ENCODE measurements at regions not wholly inside any gene's neighbourhood (a gene's known extent, or its start where the extent isn't known, plus 50 kb on each side); places are given as distances from the start of the nearest gene placed in this dataset.

DNA sequence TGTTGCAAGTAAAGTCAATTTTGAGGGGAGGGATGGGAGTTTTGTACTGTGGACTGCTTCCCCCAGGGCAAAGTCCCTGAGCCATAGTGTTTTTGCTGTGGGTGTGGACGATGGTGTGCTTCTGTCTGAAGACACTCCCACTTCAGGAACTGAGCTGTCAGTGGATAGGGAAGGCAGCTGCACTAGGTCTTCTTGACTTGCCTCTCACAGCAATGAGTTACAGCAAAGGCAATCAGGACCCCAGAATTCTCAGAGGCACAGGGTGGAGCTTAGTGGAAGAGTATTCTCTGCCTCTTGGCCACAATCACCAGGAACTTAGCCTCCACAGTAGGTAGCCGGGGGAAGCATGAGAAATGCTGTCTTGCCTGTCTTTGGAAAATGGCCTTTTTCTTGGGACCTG, 1416.6 kb upstream of the MIR17HG start:
- Histone ChIP-seq H3K27ac (no peak overlapping the region), H3K4me3 (no peak overlapping the region), H3K9ac (ENCODE audit: insufficient read length) (no peak overlapping the region), H3K36me3 (ENCODE audit: insufficient read depth, low read length) (no peaks in the 10 kb centered on the region), H3K9me3 (ENCODE audit: low read depth, low read length) (no peaks in the 10 kb centered on the region)
- no peak for TF ChIP-seq POLR2AphosphoS5 (IDR thresholded peaks at IDR 0.05; ENCODE audit: borderline replicate concordance, low read depth, low read length)
- TF ChIP-seq EZH2 (IDR thresholded peaks at IDR 0.05): no peak
- no peak for TF ChIP-seq FOXP2 (optimal IDR thresholded peaks at IDR 0.05; ENCODE audit: control extremely low read depth, extremely low read length, insufficient read depth)
- no peak for DNase-seq (ENCODE audit: low read depth, low spot score)

DNA sequence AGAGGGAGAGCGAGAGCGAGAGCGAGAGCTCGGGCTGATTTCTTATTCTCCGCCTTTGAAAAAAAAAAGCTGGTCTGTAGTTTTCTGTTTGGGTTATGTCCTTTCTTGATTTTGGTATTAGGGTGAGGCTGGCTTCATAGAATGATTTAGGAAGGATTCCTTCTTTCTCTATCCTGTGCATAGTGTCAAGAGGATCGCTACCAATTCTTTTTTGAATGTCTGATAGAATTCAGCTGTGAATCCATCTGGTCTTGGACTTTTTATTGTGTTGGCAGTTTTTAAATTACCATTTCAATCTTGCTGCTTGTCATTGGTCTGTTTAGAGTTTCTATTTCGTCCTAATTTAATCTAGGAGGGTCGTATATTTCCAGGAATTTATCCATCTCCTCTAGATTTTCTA, 1414.6 kb upstream of the MIR17HG start:
- H3K4me3 ChIP-seq: no peak overlapping the region
- no peak for DNase-seq (ENCODE audit: low read depth, low spot score)
- no peaks in the 10 kb centered on the region for H3K36me3 ChIP-seq (ENCODE audit: insufficient read depth, low read length)
- H3K27ac ChIP-seq: no peak overlapping the region
- no peaks in the 10 kb centered on the region for H3K9me3 ChIP-seq (ENCODE audit: low read depth, low read length)
- no peak overlapping the region for H3K9ac ChIP-seq (ENCODE audit: insufficient read length)
- TF ChIP-seq POLR2AphosphoS5 (IDR thresholded peaks at IDR 0.05; ENCODE audit: borderline replicate concordance, low read depth, low read length): no peak
- TF ChIP-seq EZH2 (IDR thresholded peaks at IDR 0.05): no peak
- TF ChIP-seq FOXP2 (optimal IDR thresholded peaks at IDR 0.05; ENCODE audit: control extremely low read depth, extremely low read length, insufficient read depth): no peak

DNA sequence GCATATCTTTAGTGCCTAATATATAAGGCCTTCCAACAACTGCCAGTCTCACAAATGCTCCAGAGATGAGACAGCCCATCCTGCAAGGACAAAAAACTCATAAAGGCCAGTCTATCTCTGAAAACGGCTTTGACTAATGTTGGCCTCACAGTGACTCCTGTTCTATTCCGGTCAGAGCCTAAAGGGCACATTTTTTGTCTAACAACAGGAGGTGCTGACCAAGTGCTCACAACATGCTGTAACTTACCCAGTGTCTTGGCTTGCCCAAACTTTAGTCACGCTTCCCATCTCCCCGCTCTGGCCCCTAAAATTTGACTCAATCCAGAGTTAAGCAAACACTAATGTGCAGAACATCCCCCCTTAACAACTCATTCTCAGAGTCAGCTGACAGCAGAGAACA, 1411.2 kb upstream of the MIR17HG start:
- no peak overlapping the region for H3K9ac ChIP-seq (ENCODE audit: insufficient read length)
- no peak overlapping the region for H3K4me3 ChIP-seq
- TF ChIP-seq POLR2AphosphoS5 (IDR thresholded peaks at IDR 0.05; ENCODE audit: borderline replicate concordance, low read depth, low read length) (no peak), EZH2 (IDR thresholded peaks at IDR 0.05) (no peak), FOXP2 (optimal IDR thresholded peaks at IDR 0.05; ENCODE audit: control extremely low read depth, extremely low read length, insufficient read depth) (no peak)
- no peak for DNase-seq (ENCODE audit: low read depth, low spot score)
- no peaks in the 10 kb centered on the region for H3K36me3 ChIP-seq (ENCODE audit: insufficient read depth, low read length)
- no peaks in the 10 kb centered on the region for H3K9me3 ChIP-seq (ENCODE audit: low read depth, low read length)
- no peak overlapping the region for H3K27ac ChIP-seq

DNA sequence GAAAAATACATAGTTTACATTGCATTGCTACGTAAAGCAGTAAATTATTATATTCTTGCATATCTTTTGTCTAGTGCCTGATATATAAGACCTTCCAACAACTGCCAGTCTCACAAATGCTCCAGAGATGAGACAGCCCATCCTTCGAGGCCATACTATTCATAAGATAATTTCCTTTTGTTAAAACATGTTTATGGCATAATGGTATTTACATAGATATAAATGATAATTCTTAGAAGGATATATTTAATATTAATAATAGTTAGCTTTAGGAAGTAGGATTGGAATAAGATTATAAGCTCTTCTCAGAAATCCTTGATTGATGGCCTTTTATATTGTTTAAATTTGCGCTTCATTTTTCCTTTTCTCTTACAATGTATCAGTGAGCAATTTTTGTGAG, 1410.1 kb upstream of the MIR17HG start:
- DNase-seq (ENCODE audit: low read depth, low spot score): no peak
- TF ChIP-seq FOXP2 (optimal IDR thresholded peaks at IDR 0.05; ENCODE audit: control extremely low read depth, extremely low read length, insufficient read depth) (no peak), POLR2AphosphoS5 (IDR thresholded peaks at IDR 0.05; ENCODE audit: borderline replicate concordance, low read depth, low read length) (no peak), EZH2 (IDR thresholded peaks at IDR 0.05) (no peak)
- H3K27ac ChIP-seq: no peak overlapping the region
- H3K36me3 ChIP-seq (ENCODE audit: insufficient read depth, low read length): no peaks in the 10 kb centered on the region
- H3K4me3 ChIP-seq: no peak overlapping the region
- H3K9me3 ChIP-seq (ENCODE audit: low read depth, low read length): no peaks in the 10 kb centered on the region
- H3K9ac ChIP-seq (ENCODE audit: insufficient read length): no peak overlapping the region

DNA sequence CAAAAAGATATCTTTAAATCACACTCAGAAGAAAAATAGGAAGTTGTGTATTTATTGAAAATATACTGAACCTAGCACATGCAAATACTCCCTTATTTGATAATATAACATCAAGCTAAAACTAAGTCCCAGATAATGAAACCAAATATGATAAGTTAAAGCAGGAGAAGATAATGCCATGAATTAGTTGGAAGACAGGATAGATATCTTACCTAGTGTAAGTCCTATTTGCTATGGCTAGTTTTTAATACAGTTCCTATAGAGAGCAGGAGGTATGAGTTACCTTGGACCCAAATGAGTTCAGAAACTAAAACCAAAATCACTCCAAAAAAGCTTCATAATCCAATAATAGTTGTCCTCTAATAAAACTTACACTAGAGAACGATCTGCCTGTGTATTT, 1407.1 kb upstream of the MIR17HG start:
- no peak overlapping the region for H3K9ac ChIP-seq (ENCODE audit: insufficient read length)
- TF ChIP-seq POLR2AphosphoS5 (IDR thresholded peaks at IDR 0.05; ENCODE audit: borderline replicate concordance, low read depth, low read length): no peak
- TF ChIP-seq FOXP2 (optimal IDR thresholded peaks at IDR 0.05; ENCODE audit: control extremely low read depth, extremely low read length, insufficient read depth): no peak
- no peak for TF ChIP-seq EZH2 (IDR thresholded peaks at IDR 0.05)
- H3K9me3 ChIP-seq (ENCODE audit: low read depth, low read length): no peaks in the 10 kb centered on the region

DNA sequence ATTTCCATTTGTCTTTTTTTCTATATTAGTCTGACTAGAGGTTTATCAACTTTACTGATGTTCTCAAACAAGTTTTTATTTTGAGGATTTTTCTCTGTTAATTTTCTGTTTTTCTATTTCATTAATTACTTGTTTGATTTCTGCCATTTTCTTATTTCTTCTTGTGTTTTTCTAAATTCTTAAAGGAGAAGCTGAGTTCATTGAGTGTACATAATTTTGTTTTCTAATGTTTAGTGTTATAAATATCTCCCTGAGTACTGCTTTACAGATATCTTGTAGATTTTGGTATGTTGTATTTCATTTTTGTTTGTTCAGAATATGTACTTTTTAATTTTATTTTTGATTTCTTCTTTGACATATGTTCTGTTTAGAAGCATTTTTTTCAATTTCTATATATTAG, 1404.3 kb upstream of the MIR17HG start:
- Histone ChIP-seq H3K4me3 (no peak overlapping the region), H3K27ac (no peak overlapping the region), H3K36me3 (ENCODE audit: insufficient read depth, low read length) (0 out of 2 replicates have a peak, but pooled peaks cover 3% of the 10 kb centered on the region), H3K9ac (ENCODE audit: insufficient read length) (no peak overlapping the region), H3K9me3 (ENCODE audit: low read depth, low read length) (no peaks in the 10 kb centered on the region; the same call in 1 of the 2 replicates)
- DNase-seq (ENCODE audit: low read depth, low spot score): no peak
- no peak for TF ChIP-seq FOXP2 (optimal IDR thresholded peaks at IDR 0.05; ENCODE audit: control extremely low read depth, extremely low read length, insufficient read depth)
- TF ChIP-seq EZH2 (IDR thresholded peaks at IDR 0.05): no peak
- no peak for TF ChIP-seq POLR2AphosphoS5 (IDR thresholded peaks at IDR 0.05; ENCODE audit: borderline replicate concordance, low read depth, low read length)

More for the DNA sequence above, 1407.1 kb upstream of the MIR17HG start:
- Histone ChIP-seq H3K27ac (no peak overlapping the region), H3K36me3 (ENCODE audit: insufficient read depth, low read length) (no peaks in the 10 kb centered on the region), H3K4me3 (no peak overlapping the region)
- DNase-seq (ENCODE audit: low read depth, low spot score): no peak

DNA sequence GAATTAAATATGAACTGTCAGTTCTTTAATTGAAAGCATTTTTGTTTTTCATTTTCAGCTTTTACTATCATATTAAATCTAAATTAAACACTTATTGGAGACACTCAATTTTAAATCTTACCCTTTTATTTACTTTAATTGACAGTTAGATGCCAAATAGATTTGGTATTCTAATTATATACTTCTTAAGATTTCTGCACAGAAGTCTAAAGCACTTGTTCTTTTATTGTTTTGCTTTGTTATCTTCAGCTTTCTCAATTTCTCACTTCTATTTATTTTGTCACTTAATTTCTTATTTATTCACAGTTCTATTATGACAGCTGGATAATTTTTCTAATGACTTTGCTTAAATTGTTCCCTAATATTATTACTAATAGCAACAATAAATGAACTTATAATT, 1397.3 kb upstream of the MIR17HG start:
- H3K36me3 ChIP-seq (ENCODE audit: insufficient read depth, low read length): 0 out of 2 replicates have a peak, but pooled peaks cover 3% of the 10 kb centered on the region
- H3K9me3 ChIP-seq (ENCODE audit: low read depth, low read length): peaks cover 4% of the 10 kb centered on the region; the same call in 1 of the 2 replicates
- H3K27ac ChIP-seq: no peak overlapping the region
- H3K9ac ChIP-seq (ENCODE audit: insufficient read length): no peak overlapping the region
- TF ChIP-seq FOXP2 (optimal IDR thresholded peaks at IDR 0.05; ENCODE audit: control extremely low read depth, extremely low read length, insufficient read depth) (no peak), POLR2AphosphoS5 (IDR thresholded peaks at IDR 0.05; ENCODE audit: borderline replicate concordance, low read depth, low read length) (no peak), EZH2 (IDR thresholded peaks at IDR 0.05) (no peak)
- no peak overlapping the region for H3K4me3 ChIP-seq
- no peak for DNase-seq (ENCODE audit: low read depth, low spot score)

DNA sequence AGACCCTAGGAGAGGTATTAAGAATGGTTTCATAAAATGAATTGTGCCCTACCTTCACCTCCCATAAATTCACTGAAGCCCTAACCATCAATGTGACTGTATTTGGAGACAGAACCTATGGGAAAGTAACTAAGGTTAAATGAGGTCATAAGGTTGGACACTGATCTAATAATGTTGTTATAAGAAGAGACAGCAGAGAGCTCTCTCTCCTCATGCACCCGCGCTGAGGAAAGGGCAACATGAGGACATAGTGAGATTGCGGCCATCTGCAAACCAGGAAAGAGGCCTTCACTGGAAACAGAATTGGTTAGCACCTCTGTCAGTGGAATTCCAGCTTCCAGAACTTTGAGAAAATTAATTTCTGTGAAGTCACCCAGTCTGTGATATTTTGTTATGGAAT, 1396.1 kb upstream of the MIR17HG start:
- 0 out of 2 replicates have a peak, but pooled peaks cover 3% of the 10 kb centered on the region for H3K36me3 ChIP-seq (ENCODE audit: insufficient read depth, low read length)
- H3K9me3 ChIP-seq (ENCODE audit: low read depth, low read length): peaks cover 4% of the 10 kb centered on the region; the same call in 1 of the 2 replicates
- H3K4me3 ChIP-seq: no peak overlapping the region
- no peak overlapping the region for H3K9ac ChIP-seq (ENCODE audit: insufficient read length)
- H3K27ac ChIP-seq: no peak overlapping the region
- TF ChIP-seq POLR2AphosphoS5 (IDR thresholded peaks at IDR 0.05; ENCODE audit: borderline replicate concordance, low read depth, low read length) (no peak), EZH2 (IDR thresholded peaks at IDR 0.05) (no peak), FOXP2 (optimal IDR thresholded peaks at IDR 0.05; ENCODE audit: control extremely low read depth, extremely low read length, insufficient read depth) (no peak)
- DNase-seq (ENCODE audit: low read depth, low spot score): no peak

DNA sequence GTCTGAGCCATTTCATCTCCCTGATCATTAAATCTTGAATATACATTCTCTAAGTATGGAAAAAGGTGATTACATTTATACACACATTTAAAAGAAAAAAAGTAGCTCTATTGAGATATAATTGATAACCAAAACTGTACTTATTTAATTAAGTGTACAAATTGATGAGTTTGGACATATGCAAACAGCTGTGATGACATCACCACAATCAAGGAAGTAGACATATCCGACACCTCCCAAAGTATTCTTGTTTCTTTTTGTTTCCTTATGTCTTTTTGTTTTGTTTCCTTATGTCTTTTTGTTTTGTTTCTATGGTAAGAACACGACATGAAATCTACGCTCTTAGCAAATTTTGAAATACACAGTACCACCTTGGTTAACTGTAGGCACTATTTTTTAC, 1393.9 kb upstream of the MIR17HG start:
- Histone ChIP-seq H3K36me3 (ENCODE audit: insufficient read depth, low read length) (no peaks in the 10 kb centered on the region), H3K4me3 (no peak overlapping the region), H3K9me3 (ENCODE audit: low read depth, low read length) (0 out of 2 replicates have a peak, but pooled peaks cover 4% of the 10 kb centered on the region), H3K9ac (ENCODE audit: insufficient read length) (no peak overlapping the region), H3K27ac (no peak overlapping the region)
- DNase-seq (ENCODE audit: low read depth, low spot score): no peak
- TF ChIP-seq POLR2AphosphoS5 (IDR thresholded peaks at IDR 0.05; ENCODE audit: borderline replicate concordance, low read depth, low read length) (no peak), FOXP2 (optimal IDR thresholded peaks at IDR 0.05; ENCODE audit: control extremely low read depth, extremely low read length, insufficient read depth) (no peak), EZH2 (IDR thresholded peaks at IDR 0.05) (no peak)
